GM13976 (cell line): ENCODE measurements at regions not wholly inside any gene's neighbourhood (a gene's known extent, or its start where the extent isn't known, plus 50 kb on each side); places are given as distances from the start of the nearest gene placed in this dataset.

Experiments
- DNase-seq: peaks from one replicate; pipeline ENCODE4 v3.0.0; 2012; ENCODE audit warnings: low spot score
- in situ Hi-C: fragments of 300-500 bp; cut with MboI; formaldehyde crosslinking; loops from one replicate; pipeline ENCODE4 v1.12.0; 2022; ENCODE audit warnings: low sequenced_read_pairs, mixed read lengths, inconsistent platforms; ENCODE audit not compliant: unreplicated experiment
- TF ChIP-seq, protein P1 (sequence below): IDR thresholded peaks from 2 replicates; pipeline ENCODE4 v1.5.1; 2012; ENCODE audit warnings: borderline replicate concordance, mild to moderate bottlenecking; ENCODE audit not compliant: insufficient read depth; ENCODE audit errors: extremely low read depth, missing control alignments, control extremely low read depth

DNA sequence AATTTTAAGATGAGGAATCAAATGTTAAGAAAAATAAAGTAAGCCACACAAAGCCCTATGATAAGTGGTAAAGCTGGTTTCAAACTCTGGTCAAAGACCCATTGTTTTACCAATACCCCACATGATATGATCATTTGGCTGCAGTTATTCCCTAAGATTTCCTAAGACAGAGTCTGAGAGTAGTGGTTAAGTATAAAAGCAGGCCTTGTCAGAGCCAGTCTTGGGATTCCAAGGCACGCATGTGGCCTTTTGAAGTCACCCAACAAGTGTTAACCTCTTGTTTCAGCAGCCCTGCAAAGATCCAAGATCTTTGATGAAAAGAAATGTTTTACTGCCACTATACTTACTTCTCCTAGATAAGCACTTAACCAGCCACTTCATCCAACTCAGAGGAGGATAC lies 159.2 kb downstream of the SIPA1L2 start:
- DNase-seq, result no peak
- TF ChIP-seq, protein P1, sequence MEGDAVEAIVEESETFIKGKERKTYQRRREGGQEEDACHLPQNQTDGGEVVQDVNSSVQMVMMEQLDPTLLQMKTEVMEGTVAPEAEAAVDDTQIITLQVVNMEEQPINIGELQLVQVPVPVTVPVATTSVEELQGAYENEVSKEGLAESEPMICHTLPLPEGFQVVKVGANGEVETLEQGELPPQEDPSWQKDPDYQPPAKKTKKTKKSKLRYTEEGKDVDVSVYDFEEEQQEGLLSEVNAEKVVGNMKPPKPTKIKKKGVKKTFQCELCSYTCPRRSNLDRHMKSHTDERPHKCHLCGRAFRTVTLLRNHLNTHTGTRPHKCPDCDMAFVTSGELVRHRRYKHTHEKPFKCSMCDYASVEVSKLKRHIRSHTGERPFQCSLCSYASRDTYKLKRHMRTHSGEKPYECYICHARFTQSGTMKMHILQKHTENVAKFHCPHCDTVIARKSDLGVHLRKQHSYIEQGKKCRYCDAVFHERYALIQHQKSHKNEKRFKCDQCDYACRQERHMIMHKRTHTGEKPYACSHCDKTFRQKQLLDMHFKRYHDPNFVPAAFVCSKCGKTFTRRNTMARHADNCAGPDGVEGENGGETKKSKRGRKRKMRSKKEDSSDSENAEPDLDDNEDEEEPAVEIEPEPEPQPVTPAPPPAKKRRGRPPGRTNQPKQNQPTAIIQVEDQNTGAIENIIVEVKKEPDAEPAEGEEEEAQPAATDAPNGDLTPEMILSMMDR, result no peak
- in situ Hi-C loops, result no loop called here

DNA sequence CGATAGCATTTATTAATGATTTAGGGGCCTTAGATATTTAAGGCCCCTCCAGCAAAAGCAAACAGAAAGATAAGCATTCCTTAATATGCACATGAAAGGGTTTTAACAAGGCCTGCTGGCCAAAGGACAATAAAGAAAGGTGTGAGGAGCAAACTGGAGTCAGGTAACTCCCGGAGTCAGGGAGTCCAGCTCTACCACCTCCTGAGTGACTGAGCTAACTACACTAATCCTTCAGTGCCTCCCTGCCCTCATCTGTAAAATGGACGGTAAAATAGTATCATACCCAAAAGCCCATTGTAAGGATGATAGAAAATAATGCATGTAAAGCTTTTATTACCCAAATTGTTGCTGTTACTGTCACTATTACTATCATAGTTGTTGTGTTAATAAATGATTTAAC lies 161.7 kb downstream of the SIPA1L2 start:
- DNase-seq, result no peak
- TF ChIP-seq, protein P1, result no peak
- in situ Hi-C loops, result no loop called here

DNA sequence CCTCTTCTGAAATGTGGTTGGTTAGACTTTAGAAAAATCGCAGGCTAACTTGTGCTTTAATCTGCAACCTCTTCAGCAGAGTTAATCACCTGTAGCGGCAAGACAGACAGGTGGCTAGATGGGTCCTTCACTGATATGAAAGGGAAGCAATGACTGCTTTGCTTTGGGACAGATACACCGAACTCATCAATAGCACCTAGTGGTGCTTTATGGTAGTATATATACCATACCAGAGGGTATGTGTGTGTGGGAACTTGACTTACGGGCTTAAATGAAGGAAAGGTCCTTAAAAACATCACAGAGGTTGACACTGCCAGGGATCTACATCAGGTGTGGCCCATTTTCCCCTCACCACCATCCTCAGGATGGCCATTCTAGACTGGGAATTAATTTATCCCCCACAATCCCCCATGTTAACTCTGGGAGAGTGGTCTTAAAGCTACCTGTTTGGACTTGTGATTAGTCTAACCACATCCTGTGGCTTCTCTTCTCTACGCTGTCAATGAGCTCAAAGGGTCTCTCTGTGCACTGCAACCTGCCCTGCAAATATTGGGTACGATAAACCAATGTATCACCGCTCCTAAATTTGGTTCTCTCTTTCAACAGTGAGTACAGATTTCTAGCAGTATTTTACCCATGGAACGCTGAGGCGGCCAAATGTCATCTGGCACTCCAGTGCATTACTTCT lies 162.7 kb downstream of the SIPA1L2 start:
- no peak for DNase-seq
- in situ Hi-C loops, result no loop called here

DNA sequence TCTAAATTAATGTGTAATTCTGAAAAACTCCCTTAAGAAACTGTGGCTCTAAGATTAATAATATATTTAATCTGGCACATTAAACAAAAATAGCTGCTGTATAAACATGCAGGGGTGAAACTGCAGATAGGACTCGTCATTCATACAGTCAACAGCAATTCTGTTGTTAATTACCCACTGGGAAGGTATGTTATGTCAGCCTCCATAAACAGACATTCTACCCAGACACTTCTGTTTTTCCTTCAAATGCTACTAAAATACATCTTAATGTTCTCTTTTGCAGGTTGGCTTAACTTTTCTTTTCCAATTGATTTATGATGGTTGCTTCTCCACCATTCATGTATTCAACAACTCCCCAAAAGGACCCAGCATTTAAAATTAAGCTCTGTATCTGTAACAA lies 165.6 kb downstream of the SIPA1L2 start:
- DNase-seq, result no peak
- TF ChIP-seq, protein P1, result no peak
- in situ Hi-C loops, result no loop called here

More for the DNA sequence above, 162.7 kb downstream of the SIPA1L2 start:
- TF ChIP-seq, protein P1, result no peak

DNA sequence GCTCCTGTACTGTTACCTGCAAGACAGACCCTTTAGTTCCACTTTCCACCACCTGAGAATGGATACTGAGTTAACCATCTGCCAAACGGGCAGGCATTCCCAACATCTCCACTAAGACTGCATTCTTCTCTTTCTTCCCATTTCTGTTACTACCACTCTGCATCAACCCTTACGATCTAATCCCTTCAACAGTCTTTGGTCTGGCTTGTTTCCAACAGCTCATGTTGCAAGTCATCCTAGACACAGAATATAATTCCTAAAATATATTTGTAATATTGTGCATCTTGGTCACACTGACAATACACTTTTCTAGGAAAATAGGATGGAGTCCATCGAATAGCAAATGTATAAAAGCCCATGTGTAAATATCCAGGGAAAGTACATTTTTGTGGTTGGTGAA lies 166.7 kb downstream of the SIPA1L2 start:
- TF ChIP-seq, protein P1, result no peak
- in situ Hi-C loops, result no loop called here
- DNase-seq, result no peak

DNA sequence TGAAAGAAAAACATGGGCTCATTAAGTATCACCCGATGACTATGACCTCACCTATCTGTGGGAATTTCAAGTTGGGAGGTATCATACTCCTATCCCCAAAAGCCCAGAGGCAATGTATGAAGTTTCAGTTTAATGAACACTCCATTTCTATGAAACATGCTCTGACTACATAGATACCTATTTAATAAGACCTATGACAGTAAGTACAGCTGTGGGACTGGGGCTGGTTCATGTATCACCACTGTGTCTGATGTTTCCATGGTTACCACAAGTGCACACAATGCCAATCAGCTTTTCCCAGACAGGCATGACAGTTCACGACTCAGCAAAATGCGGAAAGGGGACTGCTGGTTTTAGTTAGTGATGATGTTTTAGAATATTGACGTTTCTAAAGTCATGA lies 167.7 kb downstream of the SIPA1L2 start:
- in situ Hi-C loops, result no loop called here
- TF ChIP-seq, protein P1, result no peak
- DNase-seq, result no peak
